ENCODE measurements at regions not wholly inside any gene's neighbourhood (a gene's known extent, or its start where the extent isn't known, plus 50 kb on each side); places are given as distances from the start of the nearest gene placed in this dataset.

DNA sequence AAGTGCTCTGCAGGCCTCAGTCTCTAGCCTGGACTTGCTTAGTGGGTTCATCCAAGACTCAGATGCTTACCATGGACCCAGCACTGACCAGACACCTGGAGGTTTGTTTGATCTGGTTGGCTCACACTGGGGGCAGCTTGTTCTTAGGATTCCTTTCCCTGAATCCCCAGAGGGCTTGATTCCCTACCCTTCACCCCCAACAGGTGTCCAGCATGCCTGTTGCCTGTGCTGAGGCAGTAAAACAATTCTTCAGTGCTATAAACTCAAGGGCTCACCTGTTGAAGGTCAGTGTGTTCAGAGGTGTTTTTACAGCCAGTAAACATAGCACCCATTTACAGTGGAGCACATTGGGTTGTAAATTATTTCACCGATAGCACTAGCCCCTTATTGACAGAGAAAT lies 123.8 kb upstream of the KLF4 start:
- no peak overlapping the region for H3K27ac Mint-ChIP-seq (ENCODE audit: unreplicated experiment)
- H3K9me3 Mint-ChIP-seq (ENCODE audit: low read depth, unreplicated experiment), result no peaks in the 10 kb centered on the region
- no peak for DNase-seq
- TF ChIP-seq, protein P1, sequence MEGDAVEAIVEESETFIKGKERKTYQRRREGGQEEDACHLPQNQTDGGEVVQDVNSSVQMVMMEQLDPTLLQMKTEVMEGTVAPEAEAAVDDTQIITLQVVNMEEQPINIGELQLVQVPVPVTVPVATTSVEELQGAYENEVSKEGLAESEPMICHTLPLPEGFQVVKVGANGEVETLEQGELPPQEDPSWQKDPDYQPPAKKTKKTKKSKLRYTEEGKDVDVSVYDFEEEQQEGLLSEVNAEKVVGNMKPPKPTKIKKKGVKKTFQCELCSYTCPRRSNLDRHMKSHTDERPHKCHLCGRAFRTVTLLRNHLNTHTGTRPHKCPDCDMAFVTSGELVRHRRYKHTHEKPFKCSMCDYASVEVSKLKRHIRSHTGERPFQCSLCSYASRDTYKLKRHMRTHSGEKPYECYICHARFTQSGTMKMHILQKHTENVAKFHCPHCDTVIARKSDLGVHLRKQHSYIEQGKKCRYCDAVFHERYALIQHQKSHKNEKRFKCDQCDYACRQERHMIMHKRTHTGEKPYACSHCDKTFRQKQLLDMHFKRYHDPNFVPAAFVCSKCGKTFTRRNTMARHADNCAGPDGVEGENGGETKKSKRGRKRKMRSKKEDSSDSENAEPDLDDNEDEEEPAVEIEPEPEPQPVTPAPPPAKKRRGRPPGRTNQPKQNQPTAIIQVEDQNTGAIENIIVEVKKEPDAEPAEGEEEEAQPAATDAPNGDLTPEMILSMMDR (IDR thresholded peaks at IDR 0.05; ENCODE audit: unreplicated experiment), result no peak
- intact Hi-C loops (cut with micrococcal nuclease; ENCODE audit: unreplicated experiment), result no loop called here
- no TSS peak for BruUV-seq (replicated peaks)
- no peaks in the 10 kb centered on the region for H3K4me1 Mint-ChIP-seq (ENCODE audit: low read depth, unreplicated experiment)
- CTCF ChIA-PET, result no interaction called here
- H3K27me3 Mint-ChIP-seq (ENCODE audit: unreplicated experiment), result no peaks in the 10 kb centered on the region
- no peak overlapping the region for H3K4me3 Mint-ChIP-seq (ENCODE audit: low read depth, unreplicated experiment)
- no peaks in the 10 kb centered on the region for H3K36me3 Mint-ChIP-seq (ENCODE audit: insufficient read depth, unreplicated experiment)

DNA sequence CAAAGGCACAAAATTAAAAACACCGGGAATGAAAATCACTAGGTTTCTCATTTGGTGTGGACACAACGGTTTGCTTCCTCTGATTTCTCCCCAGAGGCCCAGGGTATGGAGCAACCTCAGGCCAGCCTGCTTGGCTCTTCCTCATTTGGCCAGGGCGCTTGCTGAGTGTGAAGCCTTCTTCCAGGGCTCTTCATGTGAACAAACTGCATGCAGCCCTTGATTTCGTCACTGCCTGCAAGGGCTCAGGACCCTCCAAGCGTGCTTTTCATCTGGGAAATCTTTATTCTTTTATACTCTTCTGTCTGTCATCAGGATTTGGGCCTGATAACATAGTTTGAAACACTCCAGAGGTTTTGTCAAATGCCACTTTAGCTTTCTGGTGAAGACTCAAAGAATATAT lies 122.6 kb upstream of the KLF4 start:
- Mint-ChIP-seq H3K27ac (ENCODE audit: unreplicated experiment) (no peak overlapping the region), H3K4me3 (ENCODE audit: low read depth, unreplicated experiment) (no peak overlapping the region), H3K36me3 (ENCODE audit: insufficient read depth, unreplicated experiment) (no peaks in the 10 kb centered on the region), H3K27me3 (ENCODE audit: unreplicated experiment) (no peaks in the 10 kb centered on the region), H3K4me1 (ENCODE audit: low read depth, unreplicated experiment) (no peaks in the 10 kb centered on the region), H3K9me3 (ENCODE audit: low read depth, unreplicated experiment) (no peaks in the 10 kb centered on the region)
- CTCF ChIA-PET, result no interaction called here
- no TSS peak for BruUV-seq (replicated peaks)
- no peak for DNase-seq
- intact Hi-C loops (cut with micrococcal nuclease; ENCODE audit: unreplicated experiment), result no loop called here
- TF ChIP-seq, protein P1 (IDR thresholded peaks at IDR 0.05; ENCODE audit: unreplicated experiment), result no peak

DNA sequence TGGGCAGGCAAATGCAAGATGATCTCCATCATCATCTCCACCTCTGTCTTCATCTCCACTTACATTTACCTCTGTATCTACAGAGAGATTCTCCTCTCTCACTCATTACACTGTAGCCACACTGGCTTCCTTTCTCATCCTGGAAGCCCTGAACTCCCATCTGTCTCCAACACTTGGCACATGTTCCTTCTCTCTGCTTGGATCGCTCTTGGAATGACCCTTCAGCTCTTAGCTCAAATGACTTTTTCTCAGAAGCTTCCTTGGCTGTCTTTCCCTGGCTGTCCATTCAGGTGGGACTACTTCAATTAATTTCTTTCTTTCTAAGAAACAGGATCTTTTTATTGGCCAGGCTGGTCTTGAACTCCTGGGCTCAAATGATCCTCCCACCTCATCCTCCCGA lies 120.0 kb upstream of the KLF4 start:
- CTCF ChIA-PET, result no interaction called here
- H3K27ac Mint-ChIP-seq (ENCODE audit: unreplicated experiment), result no peak overlapping the region
- no TSS peak for BruUV-seq (replicated peaks)
- DNase-seq, result no peak
- H3K4me1 Mint-ChIP-seq (ENCODE audit: low read depth, unreplicated experiment), result no peaks in the 10 kb centered on the region
- TF ChIP-seq, protein P1 (IDR thresholded peaks at IDR 0.05; ENCODE audit: unreplicated experiment), result no peak
- intact Hi-C loops (cut with micrococcal nuclease; ENCODE audit: unreplicated experiment), result no loop called here
- no peak overlapping the region for H3K4me3 Mint-ChIP-seq (ENCODE audit: low read depth, unreplicated experiment)
- no peaks in the 10 kb centered on the region for H3K27me3 Mint-ChIP-seq (ENCODE audit: unreplicated experiment)
- H3K9me3 Mint-ChIP-seq (ENCODE audit: low read depth, unreplicated experiment), result no peaks in the 10 kb centered on the region
- H3K36me3 Mint-ChIP-seq (ENCODE audit: insufficient read depth, unreplicated experiment), result no peaks in the 10 kb centered on the region

DNA sequence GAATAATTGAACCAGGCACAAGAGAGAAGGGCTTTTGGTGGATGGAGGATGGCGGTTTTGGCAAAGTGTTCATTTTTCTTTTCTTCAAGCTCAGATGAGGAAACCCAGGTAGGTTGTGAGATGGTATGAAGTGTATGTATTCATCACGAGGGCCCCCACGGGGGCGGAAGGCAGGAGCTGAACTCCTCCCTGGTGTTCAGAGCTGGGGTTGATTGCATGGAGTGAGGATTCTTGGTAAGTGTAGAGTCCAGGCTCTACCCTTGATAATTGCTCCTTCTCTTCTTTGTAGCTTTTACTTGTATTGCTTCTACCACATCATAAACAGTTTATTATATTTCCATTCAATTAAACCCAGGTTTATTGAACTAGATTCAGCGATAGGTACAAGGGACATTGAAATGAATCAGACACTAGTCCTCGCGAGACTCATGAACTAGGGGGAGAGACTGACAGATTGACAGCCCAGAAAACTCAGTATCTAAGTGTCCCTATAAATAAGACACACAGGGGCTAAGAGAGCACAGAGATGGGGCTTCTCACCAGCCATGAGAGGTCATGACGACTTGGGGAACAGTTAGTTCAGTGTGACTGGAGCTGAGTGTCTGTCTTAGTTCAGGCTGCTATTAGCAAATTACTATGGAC lies 116.7 kb upstream of the KLF4 start:
- Mint-ChIP-seq H3K27ac (ENCODE audit: unreplicated experiment) (no peak overlapping the region), H3K4me3 (ENCODE audit: low read depth, unreplicated experiment) (no peak overlapping the region), H3K4me1 (ENCODE audit: low read depth, unreplicated experiment) (no peaks in the 10 kb centered on the region), H3K9me3 (ENCODE audit: low read depth, unreplicated experiment) (no peaks in the 10 kb centered on the region), H3K36me3 (ENCODE audit: insufficient read depth, unreplicated experiment) (no peaks in the 10 kb centered on the region), H3K27me3 (ENCODE audit: unreplicated experiment) (no peaks in the 10 kb centered on the region)
- no TSS peak for BruUV-seq (replicated peaks)
- DNase-seq, result no peak
- TF ChIP-seq, protein P1 (IDR thresholded peaks at IDR 0.05; ENCODE audit: unreplicated experiment), result no peak
- intact Hi-C loops (cut with micrococcal nuclease; ENCODE audit: unreplicated experiment), result no loop called here
- CTCF ChIA-PET, result no interaction called here
